Heart left ventricle (tissue), 13 donors: ENCODE measurements at regions not wholly inside any gene's neighbourhood (a gene's known extent, or its start where the extent isn't known, plus 50 kb on each side); places are given as distances from the start of the nearest gene placed in this dataset.
"Not testable (repeated sequence)": the region's sequence is repeated elsewhere in the genome, so short reads cannot be mapped to it uniquely, and the experiment has no call there.

ENCODE experiments used
- CTCF ChIP-seq, 12 donors: fragments of 200-600 bp; sonication (generic) in 4 of 12; IDR thresholded peaks; one replicate each; pipeline versions ENCODE4 v1.5.0 to v1.8.0; 2018 to 2022; ENCODE audit warnings: antibody characterized with exemption in 12 of 12, mild to moderate bottlenecking in 5 of 12
- POLR2A ChIP-seq, 2 donors: fragments of 450-650 bp; IDR thresholded peaks; one replicate each; pipeline ENCODE4 v1.6.1; 2017; ENCODE audit warnings: antibody characterized with exemption in 2 of 2, mild to moderate bottlenecking in 2 of 2, moderate library complexity in 2 of 2
- donor health status: ischemic (EF 13 %, LVEDD 7.1; RV severe dilation, severe dysfunction).
- donor health status: DM: no; HTN: yes; CAD: no.
- donor health status: DM: no; HTN: no; CAD: no.
- donor health status: ischemic (EF 25% LVEDD 6.9; RV normal size, moderate dysfunction).
- donor health status: ischemic (EF 25% LVEDD 5.7; RV mildly dilated, moderate dysfunction).
- donor health status: ischemic (EF 35%, LVEDD 5.7; RV mildly dilated, moderate dysfunction).
- donor health status: nonischemic (EF 11% LVEDD 7.7; RV severe dilation, severe dysfunction).
- donor health status: DM: yes; HTN: yes; CAD: no.
- donor health status: PGD.
- donor health status: ischemic (EF 29% LVEDD 5.4; RV normal size, mild dysfunction).
- donor health status: nonischemic (EF 23%, LVEDD 6.1; RV moderate dilation, normal function).

GRCh38 chr7:83833721-83834120, 184.8 kb upstream of the SEMA3E start:
- not testable (repeated sequence) for TF ChIP-seq POLR2A, CTCF (IDR thresholded peaks at IDR 0.05)
